ENCODE measurements at regions not wholly inside any gene's neighbourhood (a gene's known extent, or its start where the extent isn't known, plus 50 kb on each side); places are given as distances from the start of the nearest gene placed in this dataset.
A peak's percentile ranks its signal among the peaks of the same experiment; 100 is the strongest.
"Not testable (repeated sequence)": the region's sequence is repeated elsewhere in the genome, so short reads cannot be mapped to it uniquely, and the experiment has no call there.

GRCh38 chr15:44820535-44820934 is 84.2 kb downstream of the TRIM69 start:
- DNase-seq (ENCODE audit: low read depth in 1 of 2, low spot score in 2 of 2); H3K23ac ChIP-seq (ENCODE audit: insufficient read length); H3K79me1 ChIP-seq (ENCODE audit: low read depth, low read length); H4K8ac ChIP-seq (ENCODE audit: extremely low read depth, insufficient read depth, low read length); H3K4me3 ChIP-seq (ENCODE audit: extremely low read depth in 1 of 4, insufficient read depth in 2 of 4, low read depth in 3 of 4, low read length in 4 of 4); H3K18ac ChIP-seq (ENCODE audit: extremely low read depth, low read length); H2BK20ac ChIP-seq (ENCODE audit: low read length); H3K27me3 ChIP-seq (replicated peaks in 1 of 4; ENCODE audit: control insufficient read depth in 3 of 4, extremely low read depth in 1 of 4, insufficient read depth in 3 of 4, low read length in 3 of 4); H4K5ac ChIP-seq (ENCODE audit: insufficient read length, low read depth, low read length); H3K14ac ChIP-seq (ENCODE audit: insufficient read length); CTCF ChIA-PET (ENCODE audit: partially characterized antibody); H3K79me2 ChIP-seq (ENCODE audit: control insufficient read depth in 1 of 2, insufficient read depth in 2 of 2, low read length in 2 of 2); H3K4me1 ChIP-seq (replicated peaks in 1 of 4; ENCODE audit: control insufficient read depth in 3 of 4, insufficient read depth in 4 of 4, low read length in 3 of 4); H4K20me1 ChIP-seq (replicated peaks in 1 of 2; ENCODE audit: control insufficient read depth in 1 of 2, insufficient read depth in 2 of 2, low read length in 2 of 2); H2AFZ ChIP-seq (ENCODE audit: low read length); H3K36me3 ChIP-seq (ENCODE audit: control insufficient read depth in 2 of 4, insufficient read depth in 4 of 4, low read length in 3 of 4); H2AK5ac ChIP-seq (ENCODE audit: low read depth, low read length); H2BK120ac ChIP-seq (replicated peaks; ENCODE audit: low read depth, low read length); POLR2A ChIA-PET (ENCODE audit: partially characterized antibody); H3K9ac ChIP-seq (replicated peaks in 1 of 4; ENCODE audit: extremely low read depth in 1 of 4, low read depth in 3 of 4, low read length in 3 of 4); H2BK5ac ChIP-seq (ENCODE audit: low read depth, low read length); H3K9me3 ChIP-seq (ENCODE audit: insufficient read depth in 2 of 2, low read depth in 1 of 2, low read length in 1 of 2); H3K27ac ChIP-seq (ENCODE audit: low read depth, low read length); H3K4me2 ChIP-seq (ENCODE audit: insufficient read depth in 1 of 2, low read depth in 2 of 2, low read length in 2 of 2); H4K91ac ChIP-seq (replicated peaks; ENCODE audit: insufficient read length, low read length); H2BK12ac ChIP-seq (ENCODE audit: low read depth, low read length); H3K56ac ChIP-seq (replicated peaks; ENCODE audit: insufficient read length, low read depth, low read length); H2BK15ac ChIP-seq (ENCODE audit: low read length); FAIRE-seq; H3K4ac ChIP-seq (replicated peaks; ENCODE audit: insufficient read length, low read depth, low read length); H3K23me2 ChIP-seq (ENCODE audit: low read depth, low read length): not testable (repeated sequence)
- 89% methylated on average over 5 of the region's 5 CpGs; no CpG with 5 or more reads in 1 of the 2 experiments for WGBS, 2 experiments (ENCODE audit: extremely low coverage in 1 of 2, insufficient coverage in 1 of 2, insufficient read length in 1 of 2, insufficient replicate concordance in 2 of 2, low coverage in 1 of 2, low lambda C conversion rate in 2 of 2, missing lambda C conversion rate in 1 of 2)

- H3K27me3 ChIP-seq (replicated peaks in 1 of 4; ENCODE audit: control insufficient read depth in 3 of 4, extremely low read depth in 1 of 4, insufficient read depth in 3 of 4, low read length in 3 of 4); H3K79me1 ChIP-seq (ENCODE audit: low read depth, low read length); H3K9ac ChIP-seq (replicated peaks in 1 of 4; ENCODE audit: extremely low read depth in 1 of 4, low read depth in 3 of 4, low read length in 3 of 4); FAIRE-seq; H3K4me1 ChIP-seq (replicated peaks in 1 of 4; ENCODE audit: control insufficient read depth in 3 of 4, insufficient read depth in 4 of 4, low read length in 3 of 4); H4K8ac ChIP-seq (ENCODE audit: extremely low read depth, insufficient read depth, low read length); H3K4me2 ChIP-seq (ENCODE audit: insufficient read depth in 1 of 2, low read depth in 2 of 2, low read length in 2 of 2); H3K79me2 ChIP-seq (ENCODE audit: control insufficient read depth in 1 of 2, insufficient read depth in 2 of 2, low read length in 2 of 2); H3K23me2 ChIP-seq (ENCODE audit: low read depth, low read length); H4K91ac ChIP-seq (replicated peaks; ENCODE audit: insufficient read length, low read length); H2BK5ac ChIP-seq (ENCODE audit: low read depth, low read length); H2BK15ac ChIP-seq (ENCODE audit: low read length); H3K56ac ChIP-seq (replicated peaks; ENCODE audit: insufficient read length, low read depth, low read length); H4K20me1 ChIP-seq (replicated peaks in 1 of 2; ENCODE audit: control insufficient read depth in 1 of 2, insufficient read depth in 2 of 2, low read length in 2 of 2); H4K5ac ChIP-seq (ENCODE audit: insufficient read length, low read depth, low read length); H3K14ac ChIP-seq (ENCODE audit: insufficient read length); H3K4me3 ChIP-seq (ENCODE audit: extremely low read depth in 1 of 4, insufficient read depth in 2 of 4, low read depth in 3 of 4, low read length in 4 of 4); H2BK12ac ChIP-seq (ENCODE audit: low read depth, low read length); H3K36me3 ChIP-seq (ENCODE audit: control insufficient read depth in 2 of 4, insufficient read depth in 4 of 4, low read length in 3 of 4); H3K18ac ChIP-seq (ENCODE audit: extremely low read depth, low read length); H2BK120ac ChIP-seq (replicated peaks; ENCODE audit: low read depth, low read length); H2AK5ac ChIP-seq (ENCODE audit: low read depth, low read length); CTCF ChIA-PET (ENCODE audit: partially characterized antibody); H3K4ac ChIP-seq (replicated peaks; ENCODE audit: insufficient read length, low read depth, low read length); DNase-seq (ENCODE audit: low read depth in 1 of 2, low spot score in 2 of 2); H3K9me3 ChIP-seq (ENCODE audit: insufficient read depth in 2 of 2, low read depth in 1 of 2, low read length in 1 of 2); H3K23ac ChIP-seq (ENCODE audit: insufficient read length); H3K27ac ChIP-seq (ENCODE audit: low read depth, low read length); H2BK20ac ChIP-seq (ENCODE audit: low read length): not testable (repeated sequence)
- H2AFZ ChIP-seq (ENCODE audit: low read length) = 0 out of 2 replicates have a peak overlapping the region, but pooled peaks have one; percentile 32
- POLR2A ChIA-PET (ENCODE audit: partially characterized antibody) = interaction anchor here (0.6 kb wide), 1 partner anchor 53 kb away, joined by 3 read pairs; no protein-coding TSS in a partner anchor
- 82% methylated on average over 5 of the region's 5 CpGs; no CpG with 5 or more reads in 1 of the 2 experiments for WGBS, 2 experiments (ENCODE audit: extremely low coverage in 1 of 2, insufficient coverage in 1 of 2, insufficient read length in 1 of 2, insufficient replicate concordance in 2 of 2, low coverage in 1 of 2, low lambda C conversion rate in 2 of 2, missing lambda C conversion rate in 1 of 2)
These were observed 84.6 kb downstream of the TRIM69 start for GRCh38 chr15:44820967-44821366.

Measured in H1 (cell line).